NB4 (cell line): ENCODE measurements at regions not wholly inside any gene's neighbourhood (a gene's known extent, or its start where the extent isn't known, plus 50 kb on each side); places are given as distances from the start of the nearest gene placed in this dataset.

Experiments used
- MYC ChIP-seq: IDR thresholded peaks from 2 replicates; pipeline ENCODE4 v1.6.1; 2011; ENCODE audit warnings: low read depth, low read length
- POLR2A ChIP-seq: IDR thresholded peaks from 2 replicates; pipeline ENCODE4 v1.6.1; 2011; ENCODE audit warnings: mild to moderate bottlenecking; ENCODE audit not compliant: insufficient read length; ENCODE audit errors: extremely low read depth
- TF ChIP-seq, protein P1 (sequence below): IDR thresholded peaks from one replicate; pipeline ENCODE4 v1.5.1; 2012; ENCODE audit warnings: low read depth, low read length
- TF ChIP-seq, protein P2 (sequence below): IDR thresholded peaks from 2 replicates; pipeline ENCODE4 v1.6.1; 2011; ENCODE audit warnings: low read depth, low read length

DNA sequence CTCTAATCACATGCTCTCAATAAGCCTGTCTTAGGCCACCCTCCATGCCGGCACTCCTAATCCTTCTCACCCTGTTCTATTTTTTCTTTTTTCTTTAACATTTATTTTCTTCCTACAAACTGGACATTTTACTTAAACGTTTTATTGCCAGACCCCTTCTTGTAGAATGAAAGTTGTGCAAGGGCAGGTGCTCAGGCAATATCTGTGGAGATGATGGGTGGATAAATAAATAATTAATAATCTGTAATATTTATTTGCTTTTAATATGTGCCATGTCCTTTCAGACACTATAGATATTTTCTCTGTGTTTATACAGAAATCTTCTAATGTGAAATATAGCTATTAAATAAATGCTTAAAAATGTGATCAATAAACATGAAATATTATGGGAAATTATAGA lies 815.7 kb upstream of the MIR17HG start:
- TF ChIP-seq, protein P1, sequence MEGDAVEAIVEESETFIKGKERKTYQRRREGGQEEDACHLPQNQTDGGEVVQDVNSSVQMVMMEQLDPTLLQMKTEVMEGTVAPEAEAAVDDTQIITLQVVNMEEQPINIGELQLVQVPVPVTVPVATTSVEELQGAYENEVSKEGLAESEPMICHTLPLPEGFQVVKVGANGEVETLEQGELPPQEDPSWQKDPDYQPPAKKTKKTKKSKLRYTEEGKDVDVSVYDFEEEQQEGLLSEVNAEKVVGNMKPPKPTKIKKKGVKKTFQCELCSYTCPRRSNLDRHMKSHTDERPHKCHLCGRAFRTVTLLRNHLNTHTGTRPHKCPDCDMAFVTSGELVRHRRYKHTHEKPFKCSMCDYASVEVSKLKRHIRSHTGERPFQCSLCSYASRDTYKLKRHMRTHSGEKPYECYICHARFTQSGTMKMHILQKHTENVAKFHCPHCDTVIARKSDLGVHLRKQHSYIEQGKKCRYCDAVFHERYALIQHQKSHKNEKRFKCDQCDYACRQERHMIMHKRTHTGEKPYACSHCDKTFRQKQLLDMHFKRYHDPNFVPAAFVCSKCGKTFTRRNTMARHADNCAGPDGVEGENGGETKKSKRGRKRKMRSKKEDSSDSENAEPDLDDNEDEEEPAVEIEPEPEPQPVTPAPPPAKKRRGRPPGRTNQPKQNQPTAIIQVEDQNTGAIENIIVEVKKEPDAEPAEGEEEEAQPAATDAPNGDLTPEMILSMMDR: no peak
- no peak for TF ChIP-seq POLR2A
- TF ChIP-seq, protein P2, sequence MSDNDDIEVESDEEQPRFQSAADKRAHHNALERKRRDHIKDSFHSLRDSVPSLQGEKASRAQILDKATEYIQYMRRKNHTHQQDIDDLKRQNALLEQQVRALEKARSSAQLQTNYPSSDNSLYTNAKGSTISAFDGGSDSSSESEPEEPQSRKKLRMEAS: no peak
- no peak for TF ChIP-seq MYC
